Right atrium auricular region (tissue), 2 donors: ENCODE measurements at regions not wholly inside any gene's neighbourhood (a gene's known extent, or its start where the extent isn't known, plus 50 kb on each side); places are given as distances from the start of the nearest gene placed in this dataset.

Experiments
- DNase-seq: peaks from one replicate; pipeline ENCODE4 v3.0.0-alpha.2; 2019; ENCODE audit warnings: low spot score
- H3K27ac ChIP-seq, 2 donors: fragments of 200-600 bp; sonication (generic); 1 replicate in 1 of 2; 2 replicates in 1 of 2; pipeline ENCODE4 v1.5.1; 2016 to 2019
- H3K27me3 ChIP-seq, 2 donors: fragments of 200-600 bp; sonication (generic); one replicate each; pipeline versions ENCODE4 v1.5.1 to v1.6.0; 2017 to 2019
- H3K36me3 ChIP-seq: fragments of 200-600 bp; sonication (generic); one replicate; pipeline ENCODE4 v1.5.1; 2016
- H3K4me1 ChIP-seq, 2 donors: fragments of 200-600 bp; sonication (generic); one replicate each; pipeline versions ENCODE4 v1.5.1 to v1.6.0; 2017 to 2019
- H3K4me3 ChIP-seq, 2 donors: fragments of 200-600 bp; sonication (generic); 1 replicate in 1 of 2; 2 replicates in 1 of 2; pipeline ENCODE4 v1.5.1; 2017 to 2019; ENCODE audit warnings: mild to moderate bottlenecking in 1 of 2, moderate library complexity in 1 of 2
- H3K9me3 ChIP-seq, 2 donors: fragments of 200-600 bp; sonication (generic); one replicate each; pipeline ENCODE4 v1.5.1; 2019
- CTCF ChIP-seq, 2 donors: fragments of 200-600 bp; sonication (generic); IDR thresholded peaks; one replicate each; pipeline ENCODE4 v1.5.1; 2019; ENCODE audit warnings: antibody characterized with exemption in 2 of 2

- H3K9me3 ChIP-seq = no peaks in the 10 kb centered on the region
- no peak for TF ChIP-seq CTCF (IDR thresholded peaks at IDR 0.05)
- DNase-seq = no peak
- no peaks in the 10 kb centered on the region for H3K4me1 ChIP-seq
- H3K27me3 ChIP-seq = no peaks in the 10 kb centered on the region
- no peaks in the 10 kb centered on the region for H3K36me3 ChIP-seq
- H3K27ac ChIP-seq = no peak overlapping the region
- H3K4me3 ChIP-seq = no peak overlapping the region
These were observed 202.4 kb upstream of the KAZN start for GRCh38 chr1:14396100-14396499.

- H3K4me1 ChIP-seq = no peaks in the 10 kb centered on the region
- H3K27ac ChIP-seq = no peak overlapping the region
- no peaks in the 10 kb centered on the region for H3K36me3 ChIP-seq
- no peak for DNase-seq
- no peak overlapping the region for H3K4me3 ChIP-seq
- H3K27me3 ChIP-seq = no peaks in the 10 kb centered on the region
- no peaks in the 10 kb centered on the region for H3K9me3 ChIP-seq
- TF ChIP-seq CTCF (IDR thresholded peaks at IDR 0.05) = no peak
These were observed 194.4 kb upstream of the KAZN start for GRCh38 chr1:14403961-14404645.

DNA sequence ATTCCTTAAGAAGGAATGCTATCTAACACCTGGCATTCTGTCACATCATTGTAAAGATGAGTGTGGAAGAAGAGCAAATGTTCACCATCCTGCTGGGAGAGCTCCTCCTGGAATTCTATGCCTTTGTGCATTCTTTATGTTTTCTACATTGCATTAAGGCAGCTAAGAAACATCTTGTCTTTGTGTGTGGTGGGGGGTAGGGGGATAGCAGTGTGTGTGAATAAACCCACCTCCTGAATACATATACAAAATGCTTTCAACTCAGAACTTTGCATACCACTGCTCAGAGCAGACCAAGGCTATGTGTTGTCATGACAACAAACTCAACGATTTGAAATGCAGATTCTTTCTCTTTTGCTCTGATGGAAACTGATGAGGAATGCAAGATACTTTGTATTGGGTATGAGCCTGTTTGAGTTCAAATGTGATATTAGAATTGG, 193.6 kb upstream of the KAZN start:
- no peak overlapping the region for H3K4me3 ChIP-seq
- no peak for TF ChIP-seq CTCF (IDR thresholded peaks at IDR 0.05)
- H3K4me1 ChIP-seq = no peaks in the 10 kb centered on the region

GRCh38 chr1:14412235-14412634, 186.2 kb upstream of the KAZN start:
- no peaks in the 10 kb centered on the region for H3K4me1 ChIP-seq
- no peaks in the 10 kb centered on the region for H3K27me3 ChIP-seq
- no peaks in the 10 kb centered on the region for H3K36me3 ChIP-seq
- no peak overlapping the region for H3K27ac ChIP-seq
- no peaks in the 10 kb centered on the region for H3K9me3 ChIP-seq
- TF ChIP-seq CTCF (IDR thresholded peaks at IDR 0.05) = no peak
- no peak for DNase-seq
- H3K4me3 ChIP-seq = no peak overlapping the region

More for the DNA sequence above, 193.6 kb upstream of the KAZN start:
- Histone ChIP-seq H3K27me3 (no peaks in the 10 kb centered on the region), H3K36me3 (no peaks in the 10 kb centered on the region), H3K9me3 (no peaks in the 10 kb centered on the region), H3K27ac (no peak overlapping the region)
- DNase-seq = no peak

- DNase-seq = no peak
- no peaks in the 10 kb centered on the region for H3K36me3 ChIP-seq
These were observed 184.5 kb upstream of the KAZN start for GRCh38 chr1:14413819-14414490.

More at GRCh38 chr1:14413819-14414490, 184.5 kb upstream of the KAZN start:
- no peaks in the 10 kb centered on the region for H3K4me1 ChIP-seq
- H3K9me3 ChIP-seq = no peaks in the 10 kb centered on the region
- no peak overlapping the region for H3K4me3 ChIP-seq
- no peak overlapping the region for H3K27ac ChIP-seq
- no peaks in the 10 kb centered on the region for H3K27me3 ChIP-seq
- TF ChIP-seq CTCF (IDR thresholded peaks at IDR 0.05) = no peak
